ENCODE measurements at regions not wholly inside any gene's neighbourhood (a gene's known extent, or its start where the extent isn't known, plus 50 kb on each side); places are given as distances from the start of the nearest gene placed in this dataset.

GRCh38 chr3:24650839-24651238 lies 156.2 kb upstream of the THRB start:
- no peaks in the 10 kb centered on the region for H3K9me3 ChIP-seq (ENCODE audit: insufficient read depth, low read depth, low read length)
- no peaks in the 10 kb centered on the region for H3K27me3 ChIP-seq (ENCODE audit: insufficient read depth, low read length)
- no peaks in the 10 kb centered on the region for H3K36me3 ChIP-seq (ENCODE audit: insufficient read depth, low read depth, low read length)
- no peak overlapping the region for H3K9ac ChIP-seq (ENCODE audit: low read depth, low read length)
- no peak overlapping the region for H3K4me3 ChIP-seq (ENCODE audit: low read length)
- H3K4me1 ChIP-seq (ENCODE audit: insufficient read depth, low read length), result no peaks in the 10 kb centered on the region
- H3K27ac ChIP-seq (ENCODE audit: low read length), result no peak overlapping the region

GRCh38 chr3:24657870-24658510 lies 163.3 kb upstream of the THRB start:
- Histone ChIP-seq H3K9ac (ENCODE audit: low read depth, low read length) (no peak overlapping the region), H3K4me3 (ENCODE audit: low read length) (no peak overlapping the region), H3K9me3 (ENCODE audit: insufficient read depth, low read depth, low read length) (no peaks in the 10 kb centered on the region), H3K27ac (ENCODE audit: low read length) (no peak overlapping the region), H3K4me1 (ENCODE audit: insufficient read depth, low read length) (no peaks in the 10 kb centered on the region), H3K36me3 (ENCODE audit: insufficient read depth, low read depth, low read length) (no peaks in the 10 kb centered on the region), H3K27me3 (ENCODE audit: insufficient read depth, low read length) (no peaks in the 10 kb centered on the region)

GRCh38 chr3:24661175-24661584 lies 166.5 kb upstream of the THRB start:
- Histone ChIP-seq H3K36me3 (ENCODE audit: insufficient read depth, low read depth, low read length) (no peaks in the 10 kb centered on the region), H3K27me3 (ENCODE audit: insufficient read depth, low read length) (no peaks in the 10 kb centered on the region), H3K9ac (ENCODE audit: low read depth, low read length) (no peak overlapping the region), H3K4me1 (ENCODE audit: insufficient read depth, low read length) (no peaks in the 10 kb centered on the region), H3K27ac (ENCODE audit: low read length) (no peak overlapping the region), H3K9me3 (ENCODE audit: insufficient read depth, low read depth, low read length) (no peaks in the 10 kb centered on the region), H3K4me3 (ENCODE audit: low read length) (no peak overlapping the region)

GRCh38 chr3:24662449-24663345 lies 168.0 kb upstream of the THRB start:
- no peaks in the 10 kb centered on the region for H3K4me1 ChIP-seq (ENCODE audit: insufficient read depth, low read length)
- H3K27me3 ChIP-seq (ENCODE audit: insufficient read depth, low read length), result no peaks in the 10 kb centered on the region
- H3K9ac ChIP-seq (ENCODE audit: low read depth, low read length), result no peak overlapping the region
- H3K9me3 ChIP-seq (ENCODE audit: insufficient read depth, low read depth, low read length), result no peaks in the 10 kb centered on the region
- no peaks in the 10 kb centered on the region for H3K36me3 ChIP-seq (ENCODE audit: insufficient read depth, low read depth, low read length)
- H3K4me3 ChIP-seq (ENCODE audit: low read length), result no peak overlapping the region
- no peak overlapping the region for H3K27ac ChIP-seq (ENCODE audit: low read length)

- Histone ChIP-seq H3K27me3 (ENCODE audit: insufficient read depth, low read length) (no peaks in the 10 kb centered on the region), H3K27ac (ENCODE audit: low read length) (no peak overlapping the region), H3K4me1 (ENCODE audit: insufficient read depth, low read length) (no peaks in the 10 kb centered on the region), H3K4me3 (ENCODE audit: low read length) (no peak overlapping the region), H3K9ac (ENCODE audit: low read depth, low read length) (no peak overlapping the region), H3K36me3 (ENCODE audit: insufficient read depth, low read depth, low read length) (no peaks in the 10 kb centered on the region), H3K9me3 (ENCODE audit: insufficient read depth, low read depth, low read length) (no peaks in the 10 kb centered on the region)
Measured at GRCh38 chr3:24663406-24663805, 168.8 kb upstream of the THRB start.

GRCh38 chr3:24668039-24668438 lies 173.4 kb upstream of the THRB start:
- Histone ChIP-seq H3K27ac (ENCODE audit: low read length) (no peak overlapping the region), H3K4me3 (ENCODE audit: low read length) (no peak overlapping the region), H3K27me3 (ENCODE audit: insufficient read depth, low read length) (no peaks in the 10 kb centered on the region), H3K9me3 (ENCODE audit: insufficient read depth, low read depth, low read length) (no peaks in the 10 kb centered on the region), H3K36me3 (ENCODE audit: insufficient read depth, low read depth, low read length) (no peaks in the 10 kb centered on the region), H3K4me1 (ENCODE audit: insufficient read depth, low read length) (no peaks in the 10 kb centered on the region), H3K9ac (ENCODE audit: low read depth, low read length) (no peak overlapping the region)

GRCh38 chr3:24670871-24671270 lies 176.2 kb upstream of the THRB start:
- no peaks in the 10 kb centered on the region for H3K4me1 ChIP-seq (ENCODE audit: insufficient read depth, low read length)
- no peaks in the 10 kb centered on the region for H3K36me3 ChIP-seq (ENCODE audit: insufficient read depth, low read depth, low read length)
- no peak overlapping the region for H3K9ac ChIP-seq (ENCODE audit: low read depth, low read length)
- no peak overlapping the region for H3K27ac ChIP-seq (ENCODE audit: low read length)
- no peaks in the 10 kb centered on the region for H3K27me3 ChIP-seq (ENCODE audit: insufficient read depth, low read length)
- no peaks in the 10 kb centered on the region for H3K9me3 ChIP-seq (ENCODE audit: insufficient read depth, low read depth, low read length)
- no peak overlapping the region for H3K4me3 ChIP-seq (ENCODE audit: low read length)

- Histone ChIP-seq H3K27ac (ENCODE audit: low read length) (no peak overlapping the region), H3K9me3 (ENCODE audit: insufficient read depth, low read depth, low read length) (no peaks in the 10 kb centered on the region), H3K9ac (ENCODE audit: low read depth, low read length) (no peak overlapping the region), H3K36me3 (ENCODE audit: insufficient read depth, low read depth, low read length) (no peaks in the 10 kb centered on the region), H3K27me3 (ENCODE audit: insufficient read depth, low read length) (no peaks in the 10 kb centered on the region), H3K4me1 (ENCODE audit: insufficient read depth, low read length) (no peaks in the 10 kb centered on the region), H3K4me3 (ENCODE audit: low read length) (no peak overlapping the region)
Measured at GRCh38 chr3:24673596-24673995, 178.9 kb upstream of the THRB start.

- Histone ChIP-seq H3K4me3 (ENCODE audit: low read length) (no peak overlapping the region), H3K36me3 (ENCODE audit: insufficient read depth, low read depth, low read length) (no peaks in the 10 kb centered on the region), H3K27ac (ENCODE audit: low read length) (no peak overlapping the region), H3K4me1 (ENCODE audit: insufficient read depth, low read length) (no peaks in the 10 kb centered on the region), H3K27me3 (ENCODE audit: insufficient read depth, low read length) (no peaks in the 10 kb centered on the region), H3K9ac (ENCODE audit: low read depth, low read length) (no peak overlapping the region), H3K9me3 (ENCODE audit: insufficient read depth, low read depth, low read length) (no peaks in the 10 kb centered on the region)
Measured at GRCh38 chr3:24674261-24674660, 179.6 kb upstream of the THRB start.

GRCh38 chr3:24678021-24678420 lies 183.4 kb upstream of the THRB start:
- Histone ChIP-seq H3K9me3 (ENCODE audit: insufficient read depth, low read depth, low read length) (no peaks in the 10 kb centered on the region), H3K9ac (ENCODE audit: low read depth, low read length) (no peak overlapping the region), H3K27ac (ENCODE audit: low read length) (no peak overlapping the region), H3K36me3 (ENCODE audit: insufficient read depth, low read depth, low read length) (no peaks in the 10 kb centered on the region), H3K4me1 (ENCODE audit: insufficient read depth, low read length) (no peaks in the 10 kb centered on the region), H3K27me3 (ENCODE audit: insufficient read depth, low read length) (no peaks in the 10 kb centered on the region), H3K4me3 (ENCODE audit: low read length) (no peak overlapping the region)

GRCh38 chr3:24678421-24678865 lies 183.8 kb upstream of the THRB start:
- no peak overlapping the region for H3K4me3 ChIP-seq (ENCODE audit: low read length)
- no peaks in the 10 kb centered on the region for H3K27me3 ChIP-seq (ENCODE audit: insufficient read depth, low read length)
- H3K27ac ChIP-seq (ENCODE audit: low read length), result no peak overlapping the region
- no peaks in the 10 kb centered on the region for H3K9me3 ChIP-seq (ENCODE audit: insufficient read depth, low read depth, low read length)
- H3K36me3 ChIP-seq (ENCODE audit: insufficient read depth, low read depth, low read length), result no peaks in the 10 kb centered on the region
- no peaks in the 10 kb centered on the region for H3K4me1 ChIP-seq (ENCODE audit: insufficient read depth, low read length)
- H3K9ac ChIP-seq (ENCODE audit: low read depth, low read length), result no peak overlapping the region

- H3K9ac ChIP-seq (ENCODE audit: low read depth, low read length), result no peak overlapping the region
- H3K27me3 ChIP-seq (ENCODE audit: insufficient read depth, low read length), result no peaks in the 10 kb centered on the region
- no peak overlapping the region for H3K4me3 ChIP-seq (ENCODE audit: low read length)
- no peak overlapping the region for H3K27ac ChIP-seq (ENCODE audit: low read length)
- no peaks in the 10 kb centered on the region for H3K9me3 ChIP-seq (ENCODE audit: insufficient read depth, low read depth, low read length)
- H3K36me3 ChIP-seq (ENCODE audit: insufficient read depth, low read depth, low read length), result no peaks in the 10 kb centered on the region
- peaks cover 3% of the 10 kb centered on the region; the same call in 1 of the 2 replicates for H3K4me1 ChIP-seq (ENCODE audit: insufficient read depth, low read length)
Measured at GRCh38 chr3:24679429-24679828, 184.8 kb upstream of the THRB start.
